Gastrocnemius medialis (tissue), 4 donors: ENCODE measurements at regions not wholly inside any gene's neighbourhood (a gene's known extent, or its start where the extent isn't known, plus 50 kb on each side); places are given as distances from the start of the nearest gene placed in this dataset.
"Not testable (repeated sequence)": the region's sequence is repeated elsewhere in the genome, so short reads cannot be mapped to it uniquely, and the experiment has no call there.

ENCODE experiments used
- ATAC-seq, 2 donors: fragments of 150-250 bp; one replicate each; pipeline ENCODE4 v1.9.1; 2016
- DNase-seq, 2 donors: peaks; one replicate each; pipeline ENCODE4 v3.0.0-alpha.2; 2019
- H3K27ac ChIP-seq, 4 donors: fragments of 200-600 bp; sonication (generic); 1 replicate in 1 of 4; 2 replicates in 3 of 4; pipeline ENCODE4 v1.5.1; 2016 to 2018; ENCODE audit warnings: mild to moderate bottlenecking in 2 of 4, moderate library complexity in 1 of 4
- H3K27me3 ChIP-seq, 3 donors: fragments of 200-600 bp; sonication (generic) in 2 of 3; 1 replicate in 1 of 3; 2 replicates in 2 of 3; pipeline versions ENCODE4 v1.5.1 to v1.6.0; 2016 to 2019; ENCODE audit warnings: mild to moderate bottlenecking in 1 of 3, moderate library complexity in 1 of 3
- H3K36me3 ChIP-seq, 2 donors: fragments of 200-600 bp; sonication (generic) in 1 of 2; one replicate each; pipeline ENCODE4 v1.5.1; 2017 to 2018
- H3K4me1 ChIP-seq, 2 donors: fragments of 200-600 bp; sonication (generic) in 1 of 2; one replicate each; pipeline ENCODE4 v1.5.1; 2016 to 2017; ENCODE audit warnings: mild to moderate bottlenecking in 2 of 2
- H3K4me3 ChIP-seq, 4 donors: fragments of 200-600 bp; sonication (generic) in 3 of 4; 1 replicate in 1 of 4; 2 replicates in 3 of 4; pipeline ENCODE4 v1.5.1; 2016 to 2019; ENCODE audit warnings: mild to moderate bottlenecking in 2 of 4
- H3K9me3 ChIP-seq, 3 donors: fragments of 200-600 bp; sonication (generic) in 2 of 3; 1 replicate in 1 of 3; 2 replicates in 2 of 3; pipeline ENCODE4 v1.5.1; 2016 to 2019
- CTCF ChIP-seq, 5 experiments: fragments of 450-650 bp in 3 of 5; fragments of 200-600 bp in 2 of 5; sonication (generic) in 2 of 5; IDR thresholded peaks in 4 of 5; conservative IDR thresholded peaks in 1 of 5; 1 replicate in 4 of 5; 2 replicates in 1 of 5; pipeline ENCODE4 v1.5.1; 2016 to 2019; ENCODE audit warnings: antibody characterized with exemption in 5 of 5, mild to moderate bottlenecking in 3 of 5, moderate library complexity in 3 of 5
- POLR2A ChIP-seq, 2 donors: fragments of 450-650 bp; IDR thresholded peaks; one replicate each; pipeline ENCODE4 v1.6.1; 2017; ENCODE audit warnings: antibody characterized with exemption in 2 of 2, mild to moderate bottlenecking in 2 of 2, moderate library complexity in 2 of 2
- in situ Hi-C, 4 donors: fragments of 200-750 bp; cut with MboI; loops; one replicate each; pipeline versions ENCODE4 v1.15.0 to v1.8.0; 2017; ENCODE audit warnings: low sequenced_read_pairs in 4 of 4
- intact Hi-C: fragments of 100-400 bp; cut with DNase I; formaldehyde crosslinking; loops from one replicate; pipeline ENCODE4 v1.15.1; 2023; ENCODE audit warnings: low total_unique reads

- ATAC-seq (no peak), DNase-seq (no peak)
- Histone ChIP-seq H3K4me1 (no peaks in the 10 kb centered on the region), H3K27ac (no peak overlapping the region), H3K27me3 (no peaks in the 10 kb centered on the region), H3K4me3 (no peak overlapping the region), H3K9me3 (no peaks in the 10 kb centered on the region), H3K36me3 (no peaks in the 10 kb centered on the region)
- TF ChIP-seq CTCF (IDR thresholded peaks at IDR 0.05 in 4 of 5, conservative IDR thresholded peaks at IDR 0.05 in 1 of 5), result no peak
- TF ChIP-seq POLR2A (IDR thresholded peaks at IDR 0.05), result no peak
- in situ Hi-C loops, result no loop called here
- intact Hi-C loops, result no loop called here
These were observed 115.7 kb downstream of the HNMT start for GRCh38 chr2:138079976-138080375.

GRCh38 chr2:138081225-138082073, 117.2 kb downstream of the HNMT start:
- ATAC-seq, result no peak
- in situ Hi-C loops, result no loop called here

DNA sequence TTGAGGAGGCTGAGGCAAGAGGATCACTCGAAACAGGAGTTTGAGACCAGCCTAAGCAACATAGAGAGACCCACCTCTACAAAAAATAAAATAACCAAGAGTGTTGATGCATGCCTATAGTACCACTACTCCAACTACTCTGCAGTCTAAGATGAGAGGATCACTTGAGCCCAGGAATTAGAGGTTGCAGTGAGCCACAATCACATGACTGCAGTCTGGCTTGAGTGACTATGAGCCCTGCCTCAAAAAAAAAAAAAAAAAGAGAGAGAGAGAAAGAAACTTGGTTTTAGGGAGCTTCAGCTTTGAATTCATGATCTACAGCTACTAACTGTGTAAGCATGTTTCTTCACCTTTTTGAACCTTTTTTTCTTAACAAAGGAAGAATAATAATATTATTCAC, 119.9 kb downstream of the HNMT start:
- H3K4me1 ChIP-seq, result no peaks in the 10 kb centered on the region
- no peak for ATAC-seq
- H3K36me3 ChIP-seq, result no peaks in the 10 kb centered on the region
- H3K9me3 ChIP-seq, result no peaks in the 10 kb centered on the region
- intact Hi-C loops (no loop called here), in situ Hi-C loops (no loop called here)
- no peak overlapping the region for H3K4me3 ChIP-seq
- H3K27me3 ChIP-seq, result no peaks in the 10 kb centered on the region
- TF ChIP-seq POLR2A (IDR thresholded peaks at IDR 0.05), result no peak
- TF ChIP-seq CTCF (IDR thresholded peaks at IDR 0.05 in 4 of 5, conservative IDR thresholded peaks at IDR 0.05 in 1 of 5), result no peak
- no peak for DNase-seq
- no peak overlapping the region for H3K27ac ChIP-seq

More at GRCh38 chr2:138081225-138082073, 117.2 kb downstream of the HNMT start:
- Histone ChIP-seq H3K27ac (no peak overlapping the region), H3K4me3 (no peak overlapping the region), H3K4me1 (no peaks in the 10 kb centered on the region), H3K9me3 (no peaks in the 10 kb centered on the region), H3K36me3 (no peaks in the 10 kb centered on the region), H3K27me3 (no peaks in the 10 kb centered on the region)
- TF ChIP-seq CTCF (IDR thresholded peaks at IDR 0.05 in 4 of 5, conservative IDR thresholded peaks at IDR 0.05 in 1 of 5) (no peak), POLR2A (IDR thresholded peaks at IDR 0.05) (no peak)
- intact Hi-C loops, result no loop called here
- DNase-seq, result no peak

- H3K9me3 ChIP-seq, H3K27ac ChIP-seq, H3K36me3 ChIP-seq, DNase-seq, H3K27me3 ChIP-seq, H3K4me3 ChIP-seq, in situ Hi-C loops, ATAC-seq, H3K4me1 ChIP-seq, intact Hi-C loops: not testable (repeated sequence)
These were observed 121.2 kb downstream of the HNMT start for GRCh38 chr2:138085441-138085840.

- TF ChIP-seq POLR2A (IDR thresholded peaks at IDR 0.05), result no peak
- TF ChIP-seq CTCF (IDR thresholded peaks at IDR 0.05 in 4 of 5, conservative IDR thresholded peaks at IDR 0.05 in 1 of 5), result no peak
- ATAC-seq (no peak), DNase-seq (no peak)
- H3K36me3 ChIP-seq, result no peaks in the 10 kb centered on the region
- in situ Hi-C loops (no loop called here), intact Hi-C loops (no loop called here)
- no peak overlapping the region for H3K4me3 ChIP-seq
- no peaks in the 10 kb centered on the region for H3K4me1 ChIP-seq
- no peaks in the 10 kb centered on the region for H3K27me3 ChIP-seq
- no peak overlapping the region for H3K27ac ChIP-seq
- H3K9me3 ChIP-seq, result no peaks in the 10 kb centered on the region
These were observed 122.3 kb downstream of the HNMT start for GRCh38 chr2:138086576-138086975.
